ENCODE measurements at regions not wholly inside any gene's neighbourhood (a gene's known extent, or its start where the extent isn't known, plus 50 kb on each side); places are given as distances from the start of the nearest gene placed in this dataset.

DNA sequence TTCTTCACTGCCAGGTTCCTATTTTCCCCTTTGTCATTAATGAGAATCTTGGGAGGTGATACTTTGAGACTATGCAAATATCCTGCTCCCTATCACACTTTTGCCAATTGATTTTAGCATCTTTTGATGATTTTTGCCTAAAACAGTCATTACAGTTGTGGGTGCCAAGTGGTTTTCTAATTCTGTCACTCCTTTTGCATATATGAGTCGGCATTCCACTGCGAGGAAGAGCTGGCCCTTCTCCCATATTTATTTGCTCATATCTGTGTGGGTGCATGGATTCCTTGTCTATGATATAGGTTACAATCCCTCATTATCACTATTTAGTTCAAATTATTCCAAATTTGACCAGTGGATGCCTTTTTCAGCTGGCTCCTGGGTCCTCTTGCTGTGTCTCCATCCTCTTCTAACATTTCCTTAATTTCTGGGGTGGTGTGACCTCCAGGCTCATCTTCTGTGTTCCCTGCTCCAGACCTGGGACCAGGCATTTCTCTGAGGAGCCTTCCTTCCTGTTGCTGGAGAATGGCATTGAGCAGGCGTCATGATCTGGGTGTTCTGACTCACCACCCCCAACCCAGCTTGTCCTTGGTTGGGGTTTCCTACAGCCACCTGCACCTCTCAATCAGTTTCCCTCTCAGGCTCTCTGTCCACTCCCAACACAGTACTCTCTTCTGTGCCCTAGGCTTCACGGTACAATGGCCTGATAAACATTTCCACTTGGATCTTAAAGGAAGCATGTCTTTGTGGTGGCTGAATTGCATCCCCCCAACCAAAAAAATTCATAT is 106.7 kb downstream of the NXNL2 start:
- no TSS peak for BruUV-seq (replicated peaks)
- no peaks in the 10 kb centered on the region for H3K36me3 Mint-ChIP-seq (ENCODE audit: insufficient read depth, unreplicated experiment)
- no peaks in the 10 kb centered on the region for H3K4me1 Mint-ChIP-seq (ENCODE audit: low read depth, unreplicated experiment)
- no peak for DNase-seq
- peaks cover 71% of the 10 kb centered on the region for H3K27me3 Mint-ChIP-seq (ENCODE audit: unreplicated experiment)
- intact Hi-C loops (cut with micrococcal nuclease; ENCODE audit: unreplicated experiment): no loop called here
- no peak overlapping the region for H3K4me3 Mint-ChIP-seq (ENCODE audit: low read depth, unreplicated experiment)
- TF ChIP-seq CTCF (IDR thresholded peaks at IDR 0.05; ENCODE audit: unreplicated experiment): no peak
- CTCF ChIA-PET: no interaction called here
- H3K27ac Mint-ChIP-seq (ENCODE audit: unreplicated experiment): no peak overlapping the region
- no peaks in the 10 kb centered on the region for H3K9me3 Mint-ChIP-seq (ENCODE audit: low read depth, unreplicated experiment)

- TF ChIP-seq CTCF (IDR thresholded peaks at IDR 0.05; ENCODE audit: unreplicated experiment): no peak
- no peak overlapping the region for H3K27ac Mint-ChIP-seq (ENCODE audit: unreplicated experiment)
- H3K4me3 Mint-ChIP-seq (ENCODE audit: low read depth, unreplicated experiment): no peak overlapping the region
- CTCF ChIA-PET: no interaction called here
- BruUV-seq (replicated peaks): no TSS peak
- H3K4me1 Mint-ChIP-seq (ENCODE audit: low read depth, unreplicated experiment): no peaks in the 10 kb centered on the region
- no peak for DNase-seq
- peaks cover 71% of the 10 kb centered on the region for H3K27me3 Mint-ChIP-seq (ENCODE audit: unreplicated experiment)
- intact Hi-C loops (cut with micrococcal nuclease; ENCODE audit: unreplicated experiment): no loop called here
- H3K9me3 Mint-ChIP-seq (ENCODE audit: low read depth, unreplicated experiment): no peaks in the 10 kb centered on the region
- H3K36me3 Mint-ChIP-seq (ENCODE audit: insufficient read depth, unreplicated experiment): no peaks in the 10 kb centered on the region
These were observed 107.4 kb downstream of the NXNL2 start for GRCh38 chr9:88642336-88642735.

DNA sequence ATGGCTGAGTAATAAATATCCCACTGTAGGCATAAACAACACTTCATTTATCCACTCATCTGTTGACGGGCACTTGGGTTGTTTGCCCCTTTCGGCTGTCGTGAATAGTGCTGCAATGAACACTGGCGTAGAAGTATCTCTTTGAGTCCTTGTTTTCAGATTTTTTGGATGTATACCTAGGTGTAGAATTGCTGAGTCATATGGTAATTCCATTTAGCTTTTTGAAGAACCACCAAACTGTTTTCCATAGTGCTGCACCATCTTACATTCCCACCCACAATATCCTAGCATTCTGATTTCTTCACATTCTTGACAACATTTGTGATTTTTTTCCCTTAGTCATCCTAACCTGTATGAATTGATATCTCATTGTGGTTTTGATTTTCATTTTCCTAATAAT is 109.0 kb downstream of the NXNL2 start:
- Mint-ChIP-seq H3K36me3 (ENCODE audit: insufficient read depth, unreplicated experiment) (no peaks in the 10 kb centered on the region), H3K9me3 (ENCODE audit: low read depth, unreplicated experiment) (no peaks in the 10 kb centered on the region), H3K4me1 (ENCODE audit: low read depth, unreplicated experiment) (no peaks in the 10 kb centered on the region), H3K27ac (ENCODE audit: unreplicated experiment) (no peak overlapping the region), H3K27me3 (ENCODE audit: unreplicated experiment) (peaks cover 61% of the 10 kb centered on the region), H3K4me3 (ENCODE audit: low read depth, unreplicated experiment) (no peak overlapping the region)
- CTCF ChIA-PET: no interaction called here
- intact Hi-C loops (cut with micrococcal nuclease; ENCODE audit: unreplicated experiment): no loop called here
- BruUV-seq (replicated peaks): no TSS peak
- no peak for DNase-seq
- TF ChIP-seq CTCF (IDR thresholded peaks at IDR 0.05; ENCODE audit: unreplicated experiment): no peak

GRCh38 chr9:88645172-88645878 is 110.3 kb downstream of the NXNL2 start:
- peaks cover 47% of the 10 kb centered on the region for H3K27me3 Mint-ChIP-seq (ENCODE audit: unreplicated experiment)
- intact Hi-C loops (cut with micrococcal nuclease; ENCODE audit: unreplicated experiment): no loop called here
- CTCF ChIA-PET: no interaction called here
- no peak for TF ChIP-seq CTCF (IDR thresholded peaks at IDR 0.05; ENCODE audit: unreplicated experiment)
- DNase-seq: no peak
- no peaks in the 10 kb centered on the region for H3K4me1 Mint-ChIP-seq (ENCODE audit: low read depth, unreplicated experiment)
- H3K27ac Mint-ChIP-seq (ENCODE audit: unreplicated experiment): no peak overlapping the region
- no peak overlapping the region for H3K4me3 Mint-ChIP-seq (ENCODE audit: low read depth, unreplicated experiment)
- no TSS peak for BruUV-seq (replicated peaks)
- H3K36me3 Mint-ChIP-seq (ENCODE audit: insufficient read depth, unreplicated experiment): no peaks in the 10 kb centered on the region
- no peaks in the 10 kb centered on the region for H3K9me3 Mint-ChIP-seq (ENCODE audit: low read depth, unreplicated experiment)

All from Calu3 (cell line).